HEK293 (cell line): ENCODE measurements at regions not wholly inside any gene's neighbourhood (a gene's known extent, or its start where the extent isn't known, plus 50 kb on each side); places are given as distances from the start of the nearest gene placed in this dataset.

Experiments
- CTCF ChIA-PET: fragments of 350-600 bp; formaldehyde crosslinking; extraction: SDS; loops from one replicate; lab custom pipeline; 2021; ENCODE audit warnings: antibody characterized with exemption; lab: Yijun Ruan, JAX
- POLR2A ChIA-PET: fragments of 300-600 bp; formaldehyde crosslinking; extraction: SDS; loops from one replicate; lab custom pipeline; 2020; ENCODE audit warnings: antibody characterized with exemption, inconsistent platforms; lab: Yijun Ruan, JAX
- H3K27ac ChIP-seq: fragments of 200-500 bp; sonication (Bioruptor generic); 2 replicates; pipeline ENCODE4 v1.5.1; 2014; ENCODE audit warnings: low read depth, low read length, control low read depth, inconsistent platforms; ENCODE audit errors: extremely low read depth
- H3K36me3 ChIP-seq, 2 experiments: fragments of 200-500 bp in 1 of 2; sonication (Bioruptor generic) in 1 of 2; 1 replicate in 1 of 2; 2 replicates in 1 of 2; pipeline ENCODE4 v1.5.1; 2014 to 2017; ENCODE audit warnings: inconsistent platforms in 2 of 2, low read length in 2 of 2; ENCODE audit not compliant: control insufficient read depth in 2 of 2, insufficient read depth in 1 of 2
- H3K4me1 ChIP-seq: fragments of 200-500 bp; sonication (Bioruptor generic); 2 replicates; pipeline ENCODE4 v1.5.1; 2014; ENCODE audit warnings: mild to moderate bottlenecking, low read length, inconsistent platforms; ENCODE audit not compliant: control insufficient read depth, insufficient read depth
- H3K4me3 ChIP-seq: 2 replicates; pipeline ENCODE4 v1.5.1; 2011; ENCODE audit warnings: low read depth, mild to moderate bottlenecking, control low read depth, low read length, moderate library complexity
- H3K9me3 ChIP-seq: fragments of 200-500 bp; sonication (Bioruptor generic); 2 replicates; pipeline ENCODE4 v1.5.1; 2014; ENCODE audit warnings: low read depth, low read length, inconsistent platforms; ENCODE audit not compliant: control insufficient read depth, insufficient read depth
- OVOL3 ChIP-seq: fragments of 450-650 bp; formaldehyde crosslinking; IDR thresholded peaks from 2 replicates; pipeline ENCODE4 v1.5.1; 2016; ENCODE audit warnings: missing biosample characterization, missing genetic modification characterization
- SALL2 ChIP-seq: fragments of 450-650 bp; formaldehyde crosslinking; IDR thresholded peaks from 2 replicates; pipeline ENCODE4 v1.5.0; 2017; ENCODE audit warnings: missing biosample characterization, mild to moderate bottlenecking, missing genetic modification characterization, borderline replicate concordance
- ZBTB1 ChIP-seq: fragments of 450-650 bp; formaldehyde crosslinking; IDR thresholded peaks from 2 replicates; pipeline ENCODE4 v1.5.1; 2016; ENCODE audit warnings: missing biosample characterization, missing genetic modification characterization
- ZBTB21 ChIP-seq: fragments of 450-650 bp; formaldehyde crosslinking; IDR thresholded peaks from 2 replicates; pipeline ENCODE4 v1.5.1; 2017; ENCODE audit warnings: missing biosample characterization, missing genetic modification characterization
- ZNF2 ChIP-seq: fragments of 450-650 bp; formaldehyde crosslinking; IDR thresholded peaks from 2 replicates; pipeline ENCODE4 v1.5.1; 2016; ENCODE audit warnings: missing biosample characterization, missing genetic modification characterization
- ZNF223 ChIP-seq: fragments of 450-650 bp; formaldehyde crosslinking; IDR thresholded peaks from 2 replicates; pipeline ENCODE4 v1.5.1; 2016; ENCODE audit warnings: missing biosample characterization, missing genetic modification characterization
- ZNF560 ChIP-seq: fragments of 450-650 bp; formaldehyde crosslinking; IDR thresholded peaks from 2 replicates; pipeline ENCODE4 v1.5.1; 2017; ENCODE audit warnings: missing biosample characterization, missing genetic modification characterization, borderline replicate concordance
- ZNF658 ChIP-seq: fragments of 450-650 bp; formaldehyde crosslinking; IDR thresholded peaks from 2 replicates; pipeline ENCODE4; 2016; ENCODE audit warnings: missing biosample characterization, missing genetic modification characterization
- ZNF768 ChIP-seq: fragments of 450-650 bp; formaldehyde crosslinking; IDR thresholded peaks from 2 replicates; pipeline ENCODE4 v1.5.1; 2018; ENCODE audit warnings: missing biosample characterization, mild to moderate bottlenecking, missing genetic modification characterization
- ZXDB ChIP-seq: fragments of 450-650 bp; formaldehyde crosslinking; IDR thresholded peaks from 2 replicates; pipeline ENCODE4 v1.5.1; 2016; ENCODE audit warnings: missing biosample characterization, missing genetic modification characterization
- TF ChIP-seq, protein P1 (sequence below): fragments of 450-650 bp; formaldehyde crosslinking; IDR thresholded peaks from 2 replicates; pipeline ENCODE4 v1.5.1; 2016; ENCODE audit warnings: missing biosample characterization, missing genetic modification characterization
- TF ChIP-seq, protein P2 (sequence below): fragments of 450-650 bp; formaldehyde crosslinking; IDR thresholded peaks from 2 replicates; pipeline ENCODE4 v1.5.1; 2016; ENCODE audit warnings: missing biosample characterization, missing genetic modification characterization, borderline replicate concordance
- TF ChIP-seq, protein P3 (sequence below): fragments of 450-650 bp; formaldehyde crosslinking; IDR thresholded peaks from 2 replicates; pipeline ENCODE4 v1.5.1; 2016; ENCODE audit warnings: missing biosample characterization, missing genetic modification characterization
- TF ChIP-seq, protein P4 (sequence below): fragments of 450-650 bp; formaldehyde crosslinking; conservative IDR thresholded peaks from 2 replicates; pipeline ENCODE4 v1.5.1; 2016; ENCODE audit warnings: low read depth, missing biosample characterization, missing genetic modification characterization

DNA sequence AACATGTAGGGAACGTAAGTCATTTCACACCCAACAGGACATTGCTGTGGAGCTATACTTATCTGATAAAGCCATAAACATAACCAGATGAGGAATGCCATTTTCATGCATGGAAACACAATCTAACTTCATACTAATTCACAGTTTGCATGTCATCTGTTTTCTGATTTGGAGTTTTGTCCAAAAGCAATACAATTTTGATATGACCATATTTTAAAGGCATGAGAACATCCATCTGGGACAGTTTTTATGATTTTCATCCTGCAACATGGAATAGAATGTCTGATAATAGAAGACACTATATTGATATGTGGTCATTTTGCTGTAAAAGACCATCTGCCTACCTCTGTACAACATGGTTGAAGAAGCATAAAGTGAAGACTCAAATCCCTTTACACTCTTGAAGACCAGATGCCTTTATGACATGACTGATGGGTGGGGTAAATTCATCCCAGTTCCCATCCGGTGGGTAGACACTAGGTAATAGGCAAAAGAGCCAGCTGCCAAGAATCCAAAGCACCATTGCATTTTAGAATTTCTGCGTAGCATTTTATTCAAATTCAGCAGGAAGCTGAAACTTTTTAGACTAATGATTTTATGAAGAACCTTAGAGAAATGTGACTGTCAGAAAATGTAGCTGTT, 309.8 kb downstream of the LMO7 start:
- ChIA-PET CTCF (no interaction called here), POLR2A (no interaction called here)

DNA sequence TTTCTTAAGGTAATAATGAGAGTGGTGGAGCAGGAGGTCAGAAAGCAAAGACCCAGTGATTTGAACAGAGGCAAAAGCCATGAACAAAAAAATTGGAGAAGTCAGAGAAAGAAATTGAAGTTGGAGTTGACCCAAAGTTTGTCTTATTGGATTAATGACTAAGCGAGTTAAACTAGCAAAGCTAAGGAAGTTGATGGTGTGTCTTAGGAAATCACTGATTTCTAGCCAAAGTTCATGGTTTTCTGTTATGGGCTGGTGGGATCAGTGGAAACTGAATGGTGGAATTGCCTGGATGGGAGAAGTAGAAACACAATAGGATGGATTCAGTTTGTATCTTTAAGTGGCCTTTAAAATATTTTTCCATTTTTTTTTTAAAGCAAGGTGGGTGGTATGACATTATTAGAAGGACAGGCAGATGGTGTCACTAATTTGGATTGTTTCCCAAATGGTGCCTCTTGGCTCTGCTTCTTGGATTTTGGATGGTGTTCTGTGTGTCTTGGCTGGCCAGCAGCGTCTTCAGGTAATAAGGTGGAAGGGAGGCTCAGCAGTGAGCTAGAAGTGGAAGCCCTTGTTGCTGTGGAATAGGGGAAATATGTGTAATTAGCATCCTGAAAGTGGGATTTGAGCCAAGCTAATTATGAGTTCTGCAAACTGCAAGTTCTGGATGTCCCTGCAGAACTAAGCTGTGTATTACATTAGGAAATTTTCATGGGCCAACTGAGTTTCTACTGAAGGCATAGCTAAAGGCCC, 302.9 kb downstream of the LMO7 start:
- CTCF ChIA-PET = no interaction called here
- H3K9me3 ChIP-seq = no peaks in the 10 kb centered on the region

More for the DNA sequence above, 309.8 kb downstream of the LMO7 start:
- Histone ChIP-seq H3K9me3 (no peaks in the 10 kb centered on the region), H3K4me1 (no peaks in the 10 kb centered on the region), H3K36me3 (no peaks in the 10 kb centered on the region), H3K4me3 (no peak overlapping the region), H3K27ac (no peak overlapping the region)
- TF ChIP-seq, protein P1, sequence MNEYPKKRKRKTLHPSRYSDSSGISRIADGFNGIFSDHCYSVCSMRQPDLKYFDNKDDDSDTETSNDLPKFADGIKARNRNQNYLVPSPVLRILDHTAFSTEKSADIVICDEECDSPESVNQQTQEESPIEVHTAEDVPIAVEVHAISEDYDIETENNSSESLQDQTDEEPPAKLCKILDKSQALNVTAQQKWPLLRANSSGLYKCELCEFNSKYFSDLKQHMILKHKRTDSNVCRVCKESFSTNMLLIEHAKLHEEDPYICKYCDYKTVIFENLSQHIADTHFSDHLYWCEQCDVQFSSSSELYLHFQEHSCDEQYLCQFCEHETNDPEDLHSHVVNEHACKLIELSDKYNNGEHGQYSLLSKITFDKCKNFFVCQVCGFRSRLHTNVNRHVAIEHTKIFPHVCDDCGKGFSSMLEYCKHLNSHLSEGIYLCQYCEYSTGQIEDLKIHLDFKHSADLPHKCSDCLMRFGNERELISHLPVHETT = no peak
- no peak for TF ChIP-seq ZNF658 (tag by site-specific recombination)
- TF ChIP-seq ZNF768 (tag by site-specific recombination) = no peak
- no peak for TF ChIP-seq ZBTB1
- no peak for TF ChIP-seq OVOL3
- TF ChIP-seq ZNF2 (tag by site-specific recombination) = no peak
- TF ChIP-seq, protein P2, sequence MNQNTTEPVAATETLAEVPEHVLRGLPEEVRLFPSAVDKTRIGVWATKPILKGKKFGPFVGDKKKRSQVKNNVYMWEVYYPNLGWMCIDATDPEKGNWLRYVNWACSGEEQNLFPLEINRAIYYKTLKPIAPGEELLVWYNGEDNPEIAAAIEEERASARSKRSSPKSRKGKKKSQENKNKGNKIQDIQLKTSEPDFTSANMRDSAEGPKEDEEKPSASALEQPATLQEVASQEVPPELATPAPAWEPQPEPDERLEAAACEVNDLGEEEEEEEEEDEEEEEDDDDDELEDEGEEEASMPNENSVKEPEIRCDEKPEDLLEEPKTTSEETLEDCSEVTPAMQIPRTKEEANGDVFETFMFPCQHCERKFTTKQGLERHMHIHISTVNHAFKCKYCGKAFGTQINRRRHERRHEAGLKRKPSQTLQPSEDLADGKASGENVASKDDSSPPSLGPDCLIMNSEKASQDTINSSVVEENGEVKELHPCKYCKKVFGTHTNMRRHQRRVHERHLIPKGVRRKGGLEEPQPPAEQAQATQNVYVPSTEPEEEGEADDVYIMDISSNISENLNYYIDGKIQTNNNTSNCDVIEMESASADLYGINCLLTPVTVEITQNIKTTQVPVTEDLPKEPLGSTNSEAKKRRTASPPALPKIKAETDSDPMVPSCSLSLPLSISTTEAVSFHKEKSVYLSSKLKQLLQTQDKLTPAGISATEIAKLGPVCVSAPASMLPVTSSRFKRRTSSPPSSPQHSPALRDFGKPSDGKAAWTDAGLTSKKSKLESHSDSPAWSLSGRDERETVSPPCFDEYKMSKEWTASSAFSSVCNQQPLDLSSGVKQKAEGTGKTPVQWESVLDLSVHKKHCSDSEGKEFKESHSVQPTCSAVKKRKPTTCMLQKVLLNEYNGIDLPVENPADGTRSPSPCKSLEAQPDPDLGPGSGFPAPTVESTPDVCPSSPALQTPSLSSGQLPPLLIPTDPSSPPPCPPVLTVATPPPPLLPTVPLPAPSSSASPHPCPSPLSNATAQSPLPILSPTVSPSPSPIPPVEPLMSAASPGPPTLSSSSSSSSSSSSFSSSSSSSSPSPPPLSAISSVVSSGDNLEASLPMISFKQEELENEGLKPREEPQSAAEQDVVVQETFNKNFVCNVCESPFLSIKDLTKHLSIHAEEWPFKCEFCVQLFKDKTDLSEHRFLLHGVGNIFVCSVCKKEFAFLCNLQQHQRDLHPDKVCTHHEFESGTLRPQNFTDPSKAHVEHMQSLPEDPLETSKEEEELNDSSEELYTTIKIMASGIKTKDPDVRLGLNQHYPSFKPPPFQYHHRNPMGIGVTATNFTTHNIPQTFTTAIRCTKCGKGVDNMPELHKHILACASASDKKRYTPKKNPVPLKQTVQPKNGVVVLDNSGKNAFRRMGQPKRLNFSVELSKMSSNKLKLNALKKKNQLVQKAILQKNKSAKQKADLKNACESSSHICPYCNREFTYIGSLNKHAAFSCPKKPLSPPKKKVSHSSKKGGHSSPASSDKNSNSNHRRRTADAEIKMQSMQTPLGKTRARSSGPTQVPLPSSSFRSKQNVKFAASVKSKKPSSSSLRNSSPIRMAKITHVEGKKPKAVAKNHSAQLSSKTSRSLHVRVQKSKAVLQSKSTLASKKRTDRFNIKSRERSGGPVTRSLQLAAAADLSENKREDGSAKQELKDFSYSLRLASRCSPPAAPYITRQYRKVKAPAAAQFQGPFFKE (tag by site-specific recombination) = no peak
- no peak for TF ChIP-seq ZNF223 (tag by site-specific recombination)
- TF ChIP-seq ZBTB21 (tag by site-specific recombination) = no peak

More for the DNA sequence above, 302.9 kb downstream of the LMO7 start:
- TF ChIP-seq, protein P3, sequence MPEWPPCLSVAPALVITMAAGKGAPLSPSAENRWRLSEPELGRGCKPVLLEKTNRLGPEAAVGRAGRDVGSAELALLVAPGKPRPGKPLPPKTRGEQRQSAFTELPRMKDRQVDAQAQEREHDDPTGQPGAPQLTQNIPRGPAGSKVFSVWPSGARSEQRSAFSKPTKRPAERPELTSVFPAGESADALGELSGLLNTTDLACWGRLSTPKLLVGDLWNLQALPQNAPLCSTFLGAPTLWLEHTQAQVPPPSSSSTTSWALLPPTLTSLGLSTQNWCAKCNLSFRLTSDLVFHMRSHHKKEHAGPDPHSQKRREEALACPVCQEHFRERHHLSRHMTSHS (tag by site-specific recombination) = no peak
- TF ChIP-seq ZNF560 (tag by site-specific recombination) (no peak), ZXDB (no peak), SALL2 (tag by site-specific recombination) (no peak)
- TF ChIP-seq, protein P4, sequence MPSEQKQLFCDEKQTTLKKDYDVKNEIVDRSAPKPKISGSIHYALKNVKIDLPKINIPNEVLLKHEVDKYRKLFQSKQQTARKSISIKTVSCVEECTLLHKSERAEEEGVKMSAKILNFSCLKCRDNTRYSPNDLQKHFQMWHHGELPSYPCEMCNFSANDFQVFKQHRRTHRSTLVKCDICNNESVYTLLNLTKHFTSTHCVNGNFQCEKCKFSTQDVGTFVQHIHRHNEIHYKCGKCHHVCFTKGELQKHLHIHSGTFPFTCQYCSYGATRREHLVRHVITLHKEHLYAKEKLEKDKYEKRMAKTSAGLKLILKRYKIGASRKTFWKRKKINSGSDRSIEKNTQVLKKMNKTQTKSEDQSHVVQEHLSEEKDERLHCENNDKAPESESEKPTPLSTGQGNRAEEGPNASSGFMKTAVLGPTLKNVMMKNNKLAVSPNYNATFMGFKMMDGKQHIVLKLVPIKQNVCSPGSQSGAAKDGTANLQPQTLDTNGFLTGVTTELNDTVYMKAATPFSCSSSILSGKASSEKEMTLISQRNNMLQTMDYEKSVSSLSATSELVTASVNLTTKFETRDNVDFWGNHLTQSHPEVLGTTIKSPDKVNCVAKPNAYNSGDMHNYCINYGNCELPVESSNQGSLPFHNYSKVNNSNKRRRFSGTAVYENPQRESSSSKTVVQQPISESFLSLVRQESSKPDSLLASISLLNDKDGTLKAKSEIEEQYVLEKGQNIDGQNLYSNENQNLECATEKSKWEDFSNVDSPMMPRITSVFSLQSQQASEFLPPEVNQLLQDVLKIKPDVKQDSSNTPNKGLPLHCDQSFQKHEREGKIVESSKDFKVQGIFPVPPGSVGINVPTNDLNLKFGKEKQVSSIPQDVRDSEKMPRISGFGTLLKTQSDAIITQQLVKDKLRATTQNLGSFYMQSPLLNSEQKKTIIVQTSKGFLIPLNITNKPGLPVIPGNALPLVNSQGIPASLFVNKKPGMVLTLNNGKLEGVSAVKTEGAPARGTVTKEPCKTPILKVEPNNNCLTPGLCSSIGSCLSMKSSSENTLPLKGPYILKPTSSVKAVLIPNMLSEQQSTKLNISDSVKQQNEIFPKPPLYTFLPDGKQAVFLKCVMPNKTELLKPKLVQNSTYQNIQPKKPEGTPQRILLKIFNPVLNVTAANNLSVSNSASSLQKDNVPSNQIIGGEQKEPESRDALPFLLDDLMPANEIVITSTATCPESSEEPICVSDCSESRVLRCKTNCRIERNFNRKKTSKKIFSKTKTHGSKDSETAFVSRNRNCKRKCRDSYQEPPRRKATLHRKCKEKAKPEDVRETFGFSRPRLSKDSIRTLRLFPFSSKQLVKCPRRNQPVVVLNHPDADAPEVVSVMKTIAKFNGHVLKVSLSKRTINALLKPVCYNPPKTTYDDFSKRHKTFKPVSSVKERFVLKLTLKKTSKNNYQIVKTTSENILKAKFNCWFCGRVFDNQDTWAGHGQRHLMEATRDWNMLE = no peak
- TF ChIP-seq, all 188 proteins: peak for 0
- no peaks in the 10 kb centered on the region for H3K4me1 ChIP-seq
- no peak overlapping the region for H3K27ac ChIP-seq
- no peaks in the 10 kb centered on the region for H3K36me3 ChIP-seq
- POLR2A ChIA-PET = no interaction called here
- H3K4me3 ChIP-seq = no peak overlapping the region
